ENCODE measurements at regions not wholly inside any gene's neighbourhood (a gene's known extent, or its start where the extent isn't known, plus 50 kb on each side); places are given as distances from the start of the nearest gene placed in this dataset.

DNA sequence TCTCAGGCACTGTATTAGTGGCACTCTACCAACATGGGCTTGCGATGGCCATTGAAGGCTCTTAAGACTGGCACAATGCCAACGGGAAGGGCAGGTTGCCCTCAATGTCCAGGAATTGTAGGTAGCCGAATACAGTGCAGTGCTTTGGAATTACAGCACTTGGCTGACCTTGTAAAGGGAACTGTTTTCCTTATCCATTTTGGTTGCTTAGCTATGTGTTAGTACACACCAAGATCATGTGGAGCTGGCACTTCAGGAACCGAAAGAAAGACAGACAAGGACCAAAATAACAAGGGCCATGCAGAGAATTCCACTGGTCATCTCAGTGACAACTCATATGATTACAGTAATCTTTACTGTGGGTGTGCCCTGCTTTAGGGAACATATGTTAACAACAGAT lies 72.7 kb downstream of the DYRK2 start:
- TF ChIP-seq, protein P1, sequence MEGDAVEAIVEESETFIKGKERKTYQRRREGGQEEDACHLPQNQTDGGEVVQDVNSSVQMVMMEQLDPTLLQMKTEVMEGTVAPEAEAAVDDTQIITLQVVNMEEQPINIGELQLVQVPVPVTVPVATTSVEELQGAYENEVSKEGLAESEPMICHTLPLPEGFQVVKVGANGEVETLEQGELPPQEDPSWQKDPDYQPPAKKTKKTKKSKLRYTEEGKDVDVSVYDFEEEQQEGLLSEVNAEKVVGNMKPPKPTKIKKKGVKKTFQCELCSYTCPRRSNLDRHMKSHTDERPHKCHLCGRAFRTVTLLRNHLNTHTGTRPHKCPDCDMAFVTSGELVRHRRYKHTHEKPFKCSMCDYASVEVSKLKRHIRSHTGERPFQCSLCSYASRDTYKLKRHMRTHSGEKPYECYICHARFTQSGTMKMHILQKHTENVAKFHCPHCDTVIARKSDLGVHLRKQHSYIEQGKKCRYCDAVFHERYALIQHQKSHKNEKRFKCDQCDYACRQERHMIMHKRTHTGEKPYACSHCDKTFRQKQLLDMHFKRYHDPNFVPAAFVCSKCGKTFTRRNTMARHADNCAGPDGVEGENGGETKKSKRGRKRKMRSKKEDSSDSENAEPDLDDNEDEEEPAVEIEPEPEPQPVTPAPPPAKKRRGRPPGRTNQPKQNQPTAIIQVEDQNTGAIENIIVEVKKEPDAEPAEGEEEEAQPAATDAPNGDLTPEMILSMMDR (IDR thresholded peaks at IDR 0.05; ENCODE audit: insufficient read depth, low read length, poor library complexity, severe bottlenecking) = no peak
- no peak for TF ChIP-seq EZH2phosphoT487 (conservative IDR thresholded peaks at IDR 0.05; ENCODE audit: low read length)

Measured in SU-DHL-6 (cell line).